Caco-2 (cell line): ENCODE measurements at regions not wholly inside any gene's neighbourhood (a gene's known extent, or its start where the extent isn't known, plus 50 kb on each side); places are given as distances from the start of the nearest gene placed in this dataset.
"Not testable (repeated sequence)": the region's sequence is repeated elsewhere in the genome, so short reads cannot be mapped to it uniquely, and the experiment has no call there.

Source experiments
- BruUV-seq: library from RNA; stranded (reverse); fragments of 400-500 nt; replicated peaks from 2 replicates; lab custom pipeline; 2021; lab: Mats Ljungman, UMichigan
- CTCF ChIA-PET: fragments of 300-600 bp; sonication (Branson Sonifier 250); formaldehyde crosslinking; loops from one replicate; lab custom pipeline; 2022; ENCODE audit warnings: antibody characterized with exemption; lab: Charles Lee
- POLR2A ChIA-PET: fragments of 300-600 bp; sonication (Branson Sonifier 250); formaldehyde crosslinking; loops from one replicate; lab custom pipeline; 2022; ENCODE audit warnings: antibody characterized with exemption; lab: Charles Lee
- DNase-seq, 2 experiments: peaks; one replicate each; pipeline versions ENCODE4 v3.0.0 to v3.0.0-alpha.2; 2020 to 2022
- H3K27me3 ChIP-seq: replicated peaks from 2 replicates; pipeline ENCODE4 v1.6.0; 2011; ENCODE audit warnings: low read length; ENCODE audit not compliant: control insufficient read depth, insufficient read depth
- H3K36me3 ChIP-seq: 2 replicates; pipeline ENCODE4 v1.5.1; 2011; ENCODE audit warnings: low read length; ENCODE audit not compliant: control insufficient read depth, insufficient read depth
- H3K4me1 ChIP-seq: fragments of 250-450 bp; sonication (Bioruptor Pico); 2 replicates; pipeline ENCODE4 v1.5.1; 2020; ENCODE audit warnings: mild to moderate bottlenecking
- H3K4me3 ChIP-seq: 2 replicates; pipeline ENCODE4 v1.5.1; 2011; ENCODE audit warnings: low read depth, mild to moderate bottlenecking, control low read depth, low read length
- H3K9me3 ChIP-seq: fragments of 250-450 bp; sonication (Bioruptor Pico); 2 replicates; pipeline ENCODE4 v1.5.1; 2020; ENCODE audit warnings: mild to moderate bottlenecking, moderate library complexity
- H3K27ac Mint-ChIP-seq: one replicate; pipeline ENCODE4 v1.8.0; 2022; ENCODE audit warnings: mixed read lengths; ENCODE audit not compliant: unreplicated experiment
- H3K27me3 Mint-ChIP-seq: one replicate; pipeline ENCODE4 v1.8.0; 2022; ENCODE audit warnings: mixed read lengths; ENCODE audit not compliant: insufficient read depth, unreplicated experiment
- H3K36me3 Mint-ChIP-seq: one replicate; pipeline ENCODE4 v1.8.0; 2022; ENCODE audit warnings: mild to moderate bottlenecking, mixed read lengths; ENCODE audit not compliant: insufficient read depth, unreplicated experiment
- H3K4me1 Mint-ChIP-seq: one replicate; pipeline ENCODE4 v1.8.0; 2022; ENCODE audit warnings: low read depth, mixed read lengths; ENCODE audit not compliant: unreplicated experiment
- H3K4me3 Mint-ChIP-seq: one replicate; pipeline ENCODE4 v1.8.0; 2022; ENCODE audit warnings: mild to moderate bottlenecking, moderate library complexity, mixed read lengths; ENCODE audit not compliant: unreplicated experiment
- H3K9me3 Mint-ChIP-seq: one replicate; pipeline ENCODE4 v1.8.0; 2022; ENCODE audit warnings: mixed read lengths; ENCODE audit not compliant: unreplicated experiment
- CTCF ChIP-seq, 2 experiments: fragments of 200-600 bp in 1 of 2; IDR thresholded peaks; 1 replicate in 1 of 2; 2 replicates in 1 of 2; pipeline versions ENCODE4 v1.5.1 to v1.8.0; 2011 to 2022; ENCODE audit warnings: antibody characterized with exemption in 1 of 2, control low read depth in 1 of 2, inconsistent platforms in 1 of 2, low read depth in 1 of 2, low read length in 1 of 2, mild to moderate bottlenecking in 1 of 2, moderate library complexity in 1 of 2; ENCODE audit not compliant: insufficient read depth in 1 of 2, severe bottlenecking in 1 of 2, unreplicated experiment in 1 of 2
- intact Hi-C: fragments of 100-400 bp; cut with micrococcal nuclease; formaldehyde crosslinking; loops from one replicate; pipeline ENCODE4 v1.10.0; 2022; ENCODE audit not compliant: unreplicated experiment

- DNase-seq: no peak
- H3K27ac Mint-ChIP-seq: no peak overlapping the region
- BruUV-seq: no TSS peak
These were observed 397.5 kb downstream of the IRX2 start for GRCh38 chr5:2353871-2354440.

GRCh38 chr5:2353211-2353610 is 398.3 kb downstream of the IRX2 start:
- no peaks in the 10 kb centered on the region for H3K36me3 Mint-ChIP-seq
- H3K4me1 Mint-ChIP-seq: no peaks in the 10 kb centered on the region
- no TSS peak for BruUV-seq
- no peak overlapping the region for H3K4me3 Mint-ChIP-seq
- TF ChIP-seq CTCF (IDR thresholded peaks at IDR 0.05; ENCODE audit: insufficient read depth in 1 of 2, low read depth in 1 of 2, low read length in 1 of 2, severe bottlenecking in 1 of 2, unreplicated experiment in 1 of 2): no peak
- intact Hi-C loops: no loop called here
- no peak for DNase-seq
- H3K27me3 Mint-ChIP-seq: no peaks in the 10 kb centered on the region
- H3K9me3 Mint-ChIP-seq: peaks cover 12% of the 10 kb centered on the region
- no peak overlapping the region for H3K27ac Mint-ChIP-seq
- Histone ChIP-seq H3K4me1 (0 out of 2 replicates have a peak, but pooled peaks cover 4% of the 10 kb centered on the region), H3K27me3 (no peaks in the 10 kb centered on the region), H3K36me3 (no peaks in the 10 kb centered on the region), H3K9me3 (0 out of 2 replicates have a peak, but pooled peaks cover 9% of the 10 kb centered on the region), H3K4me3 (no peak overlapping the region)
- ChIA-PET POLR2A (no interaction called here), CTCF (no interaction called here)

More at GRCh38 chr5:2353871-2354440, 397.5 kb downstream of the IRX2 start:
- Histone ChIP-seq H3K4me1 (0 out of 2 replicates have a peak, but pooled peaks cover 4% of the 10 kb centered on the region), H3K4me3 (no peak overlapping the region), H3K36me3 (no peaks in the 10 kb centered on the region), H3K27me3 (no peaks in the 10 kb centered on the region), H3K9me3 (0 out of 2 replicates have a peak, but pooled peaks cover 9% of the 10 kb centered on the region)
- Mint-ChIP-seq H3K27me3 (no peaks in the 10 kb centered on the region), H3K9me3 (peaks cover 10% of the 10 kb centered on the region), H3K36me3 (no peaks in the 10 kb centered on the region), H3K4me1 (no peaks in the 10 kb centered on the region), H3K4me3 (no peak overlapping the region)
- intact Hi-C loops: no loop called here
- TF ChIP-seq CTCF (IDR thresholded peaks at IDR 0.05; ENCODE audit: insufficient read depth in 1 of 2, low read depth in 1 of 2, low read length in 1 of 2, severe bottlenecking in 1 of 2, unreplicated experiment in 1 of 2): no peak
- CTCF ChIA-PET: no interaction called here
- POLR2A ChIA-PET: no interaction called here

GRCh38 chr5:2352101-2352861 is 399.2 kb downstream of the IRX2 start:
- Histone ChIP-seq H3K9me3 (0 out of 2 replicates have a peak, but pooled peaks cover 9% of the 10 kb centered on the region), H3K27me3 (no peaks in the 10 kb centered on the region), H3K4me1 (0 out of 2 replicates have a peak, but pooled peaks cover 4% of the 10 kb centered on the region), H3K36me3 (no peaks in the 10 kb centered on the region), H3K4me3 (no peak overlapping the region)
- ChIA-PET POLR2A (no interaction called here), CTCF (no interaction called here)
- H3K27me3 Mint-ChIP-seq: no peaks in the 10 kb centered on the region
- intact Hi-C loops: no loop called here
- no peak for TF ChIP-seq CTCF (IDR thresholded peaks at IDR 0.05; ENCODE audit: insufficient read depth in 1 of 2, low read depth in 1 of 2, low read length in 1 of 2, severe bottlenecking in 1 of 2, unreplicated experiment in 1 of 2)
- no peaks in the 10 kb centered on the region for H3K36me3 Mint-ChIP-seq
- peaks cover 22% of the 10 kb centered on the region for H3K9me3 Mint-ChIP-seq
- no peak overlapping the region for H3K4me3 Mint-ChIP-seq
- BruUV-seq: no TSS peak
- no peak overlapping the region for H3K27ac Mint-ChIP-seq
- no peaks in the 10 kb centered on the region for H3K4me1 Mint-ChIP-seq
- no peak for DNase-seq

GRCh38 chr5:2349768-2350167 is 401.7 kb downstream of the IRX2 start:
- intact Hi-C loops, H3K36me3 Mint-ChIP-seq: not testable (repeated sequence)

More at GRCh38 chr5:2349768-2350167, 401.7 kb downstream of the IRX2 start:
- DNase-seq, H3K4me3 ChIP-seq, POLR2A ChIA-PET, CTCF ChIA-PET, H3K36me3 ChIP-seq, H3K4me1 Mint-ChIP-seq, H3K4me1 ChIP-seq, H3K4me3 Mint-ChIP-seq, H3K9me3 ChIP-seq, BruUV-seq, H3K27me3 ChIP-seq, H3K27me3 Mint-ChIP-seq, H3K27ac Mint-ChIP-seq: not testable (repeated sequence)
- peaks cover 36% of the 10 kb centered on the region for H3K9me3 Mint-ChIP-seq
